ENCODE measurements at regions not wholly inside any gene's neighbourhood (a gene's known extent, or its start where the extent isn't known, plus 50 kb on each side); places are given as distances from the start of the nearest gene placed in this dataset.

- H2AFZ ChIP-seq (ENCODE audit: control insufficient read depth, low read depth, low read length) = no peak overlapping the region
- 47% methylated on average over 5 of the region's 5 CpGs for WGBS (ENCODE audit: insufficient coverage, insufficient replicate concordance, low lambda C conversion rate, missing lambda C conversion rate)
- intact Hi-C loops (cut with micrococcal nuclease; ENCODE audit: unreplicated experiment) (no loop called here), in situ Hi-C loops (cut with MboI) (no loop called here)
- FAIRE-seq (no peak), ATAC-seq (no peak), DNase-seq (ENCODE audit: low read depth, low spot score) (no peak)
- no peaks in the 10 kb centered on the region for H3K36me3 ChIP-seq (ENCODE audit: control insufficient read depth in 2 of 2, insufficient read depth in 2 of 2, low read length in 1 of 2)
- H3K4me2 ChIP-seq (ENCODE audit: control insufficient read depth, insufficient read depth) = no peak overlapping the region
- ChIA-PET RAD21 (ENCODE audit: unreplicated experiment) (no interaction called here), POLR2A (no interaction called here), CTCF (no interaction called here), SMC1A (ENCODE audit: uncharacterized antibody, unreplicated experiment) (no interaction called here)
- no peaks in the 10 kb centered on the region for H3K4me1 ChIP-seq (ENCODE audit: control insufficient read depth, insufficient read depth, low read length)
- H4K20me1 ChIP-seq (ENCODE audit: control insufficient read depth, insufficient read depth) = no peaks in the 10 kb centered on the region
- H3K79me2 ChIP-seq (ENCODE audit: control insufficient read depth, insufficient read depth, low read length) = no peaks in the 10 kb centered on the region
- H3K27ac ChIP-seq (ENCODE audit: control insufficient read depth, insufficient read depth) = no peak overlapping the region
- no peak overlapping the region for H3K9ac ChIP-seq (ENCODE audit: control insufficient read depth, insufficient read depth, low read length)
- H3K27me3 ChIP-seq (replicated peaks in 1 of 2; ENCODE audit: control insufficient read depth in 2 of 2, insufficient read depth in 2 of 2, low read length in 1 of 2) = no peaks in the 10 kb centered on the region
- H3K9me3 ChIP-seq (replicated peaks; ENCODE audit: control insufficient read depth, insufficient read depth, low read length) = no peaks in the 10 kb centered on the region; the same call in 2 of the 3 replicates
- no TSS peak for BruUV-seq (replicated peaks)
- no peak overlapping the region for H3K4me3 ChIP-seq
- TF ChIP-seq IKZF1 (conservative IDR thresholded peaks at IDR 0.05) (no peak), HSF1 (IDR thresholded peaks at IDR 0.05; ENCODE audit: low read depth, low read length) (no peak), ZNF217 (IDR thresholded peaks at IDR 0.05) (no peak), NFIC (IDR thresholded peaks at IDR 0.05; ENCODE audit: low read depth, low read length) (no peak), JUND (IDR thresholded peaks at IDR 0.05; ENCODE audit: low read depth, low read length) (no peak), STAT3 (IDR thresholded peaks at IDR 0.05; ENCODE audit: low read depth, low read length) (no peak), TBL1XR1 (IDR thresholded peaks at IDR 0.05; ENCODE audit: low read depth, low read length) (no peak), ZBED1 (IDR thresholded peaks at IDR 0.05; ENCODE audit: borderline replicate concordance) (no peak), RFX5 (IDR thresholded peaks at IDR 0.05; ENCODE audit: low read depth, low read length) (no peak), RELB (IDR thresholded peaks at IDR 0.05; ENCODE audit: low read depth) (no peak), IRF4 (IDR thresholded peaks at IDR 0.05; ENCODE audit: low read depth, low read length) (no peak), E2F4 (IDR thresholded peaks at IDR 0.05; ENCODE audit: low read depth, low read length) (no peak), BMI1 (IDR thresholded peaks at IDR 0.05; ENCODE audit: borderline replicate concordance) (no peak), ELK1 (IDR thresholded peaks at IDR 0.05; ENCODE audit: low read depth, low read length) (no peak), ZBTB11 (CRISPR knock-in tag; IDR thresholded peaks at IDR 0.05) (no peak)
These were observed 124.2 kb downstream of the APIP start for GRCh38 chr11:34791780-34792542.

Measured in GM12878 (cell line).